ENCODE measurements at regions not wholly inside any gene's neighbourhood (a gene's known extent, or its start where the extent isn't known, plus 50 kb on each side); places are given as distances from the start of the nearest gene placed in this dataset.

- Mint-ChIP-seq H3K9me3 (ENCODE audit: low read depth) (peaks cover 3% of the 10 kb centered on the region), H3K27me3 (ENCODE audit: low read depth) (no peaks in the 10 kb centered on the region), H3K4me1 (ENCODE audit: low read depth) (no peaks in the 10 kb centered on the region), H3K36me3 (ENCODE audit: low read depth) (no peaks in the 10 kb centered on the region), H3K4me3 (ENCODE audit: unreplicated experiment) (no peak overlapping the region), H3K27ac (ENCODE audit: unreplicated experiment) (no peak overlapping the region)
- no peak for DNase-seq (ENCODE audit: low spot score)
- TF ChIP-seq CTCF (IDR thresholded peaks at IDR 0.05), result no peak
These were observed 104.8 kb upstream of the NEDD9 start for GRCh38 chr6:11337306-11337705.

- no peak for DNase-seq (ENCODE audit: low spot score)
- H3K27ac Mint-ChIP-seq (ENCODE audit: unreplicated experiment), result no peak overlapping the region
These were observed 103.4 kb upstream of the NEDD9 start for GRCh38 chr6:11335826-11336225.

GRCh38 chr6:11333132-11333849 is 100.8 kb upstream of the NEDD9 start:
- DNase-seq (ENCODE audit: low spot score), result no peak
- no peaks in the 10 kb centered on the region for H3K9me3 Mint-ChIP-seq (ENCODE audit: low read depth)
- H3K4me3 Mint-ChIP-seq (ENCODE audit: unreplicated experiment), result no peak overlapping the region
- H3K27ac Mint-ChIP-seq (ENCODE audit: unreplicated experiment), result no peak overlapping the region
- H3K27me3 Mint-ChIP-seq (ENCODE audit: low read depth), result no peaks in the 10 kb centered on the region
- no peak for TF ChIP-seq CTCF (IDR thresholded peaks at IDR 0.05)
- peaks cover 5% of the 10 kb centered on the region for H3K4me1 Mint-ChIP-seq (ENCODE audit: low read depth)
- no peaks in the 10 kb centered on the region for H3K36me3 Mint-ChIP-seq (ENCODE audit: low read depth)

More at GRCh38 chr6:11335826-11336225, 103.4 kb upstream of the NEDD9 start:
- Mint-ChIP-seq H3K4me1 (ENCODE audit: low read depth) (no peaks in the 10 kb centered on the region), H3K27me3 (ENCODE audit: low read depth) (no peaks in the 10 kb centered on the region), H3K4me3 (ENCODE audit: unreplicated experiment) (no peak overlapping the region), H3K9me3 (ENCODE audit: low read depth) (no peaks in the 10 kb centered on the region), H3K36me3 (ENCODE audit: low read depth) (no peaks in the 10 kb centered on the region)
- TF ChIP-seq CTCF (IDR thresholded peaks at IDR 0.05), result no peak

- Mint-ChIP-seq H3K4me1 (ENCODE audit: low read depth) (peaks cover 5% of the 10 kb centered on the region), H3K9me3 (ENCODE audit: low read depth) (no peaks in the 10 kb centered on the region), H3K27ac (ENCODE audit: unreplicated experiment) (no peak overlapping the region), H3K4me3 (ENCODE audit: unreplicated experiment) (no peak overlapping the region), H3K27me3 (ENCODE audit: low read depth) (no peaks in the 10 kb centered on the region), H3K36me3 (ENCODE audit: low read depth) (no peaks in the 10 kb centered on the region)
- no peak for TF ChIP-seq CTCF (IDR thresholded peaks at IDR 0.05)
- no peak for DNase-seq (ENCODE audit: low spot score)
These were observed 100.0 kb upstream of the NEDD9 start for GRCh38 chr6:11332463-11332862.

GRCh38 chr6:11331111-11331510 is 98.6 kb upstream of the NEDD9 start:
- Mint-ChIP-seq H3K4me3 (ENCODE audit: unreplicated experiment) (no peak overlapping the region), H3K27me3 (ENCODE audit: low read depth) (no peaks in the 10 kb centered on the region), H3K4me1 (ENCODE audit: low read depth) (peaks cover 5% of the 10 kb centered on the region), H3K9me3 (ENCODE audit: low read depth) (no peaks in the 10 kb centered on the region), H3K27ac (ENCODE audit: unreplicated experiment) (no peak overlapping the region), H3K36me3 (ENCODE audit: low read depth) (no peaks in the 10 kb centered on the region)
- no peak for TF ChIP-seq CTCF (IDR thresholded peaks at IDR 0.05)
- DNase-seq (ENCODE audit: low spot score), result no peak

Data from chondrocyte (in vitro differentiated cells).